Activated CD8-positive, alpha-beta memory T cell treated with anti-CD3 and anti-CD28 coated beads for 24 hours (primary cell): ENCODE measurements at regions not wholly inside any gene's neighbourhood (a gene's known extent, or its start where the extent isn't known, plus 50 kb on each side); places are given as distances from the start of the nearest gene placed in this dataset.
A peak's percentile ranks its signal among the peaks of the same experiment; 100 is the strongest.
"Not testable (repeated sequence)": the region's sequence is repeated elsewhere in the genome, so short reads cannot be mapped to it uniquely, and the experiment has no call there.

Experiments
- DNase-seq: peaks from one replicate; pipeline ENCODE4 v3.0.0-alpha.2; 2020

DNA sequence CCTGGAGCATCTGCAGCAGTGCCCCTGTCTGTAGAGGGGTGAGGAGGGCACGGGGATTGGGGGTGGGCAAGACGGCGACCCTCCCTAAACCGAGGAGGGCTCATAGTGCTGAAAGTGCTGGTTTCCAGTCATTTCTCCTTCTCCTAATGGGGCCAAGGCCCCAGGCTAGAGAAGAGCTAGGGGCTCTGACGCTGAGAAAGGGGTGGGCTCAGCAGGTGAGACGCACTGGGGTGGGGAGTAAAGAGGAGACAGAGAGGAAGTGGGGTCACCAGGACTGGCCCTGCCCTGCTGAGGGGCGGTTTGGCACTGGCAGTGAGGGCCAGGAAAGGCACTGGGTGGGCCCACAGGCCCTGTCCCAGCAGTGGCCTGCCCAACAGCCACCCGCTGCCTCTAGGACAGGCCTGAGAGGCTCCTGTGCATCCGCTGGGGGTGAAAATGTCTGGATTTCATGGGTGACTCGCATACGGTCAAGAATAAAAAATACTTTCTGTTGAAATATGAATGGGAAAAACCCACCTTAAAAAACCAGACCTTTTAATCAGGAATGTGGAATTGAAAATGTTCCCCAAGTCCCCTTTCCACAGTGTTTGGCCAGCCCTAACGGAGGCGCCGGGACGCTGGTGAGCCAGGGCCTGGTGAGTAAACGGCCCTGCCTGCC is 122.4 kb upstream of the SMURF2 start:
- peak; percentile 47 for DNase-seq

DNA sequence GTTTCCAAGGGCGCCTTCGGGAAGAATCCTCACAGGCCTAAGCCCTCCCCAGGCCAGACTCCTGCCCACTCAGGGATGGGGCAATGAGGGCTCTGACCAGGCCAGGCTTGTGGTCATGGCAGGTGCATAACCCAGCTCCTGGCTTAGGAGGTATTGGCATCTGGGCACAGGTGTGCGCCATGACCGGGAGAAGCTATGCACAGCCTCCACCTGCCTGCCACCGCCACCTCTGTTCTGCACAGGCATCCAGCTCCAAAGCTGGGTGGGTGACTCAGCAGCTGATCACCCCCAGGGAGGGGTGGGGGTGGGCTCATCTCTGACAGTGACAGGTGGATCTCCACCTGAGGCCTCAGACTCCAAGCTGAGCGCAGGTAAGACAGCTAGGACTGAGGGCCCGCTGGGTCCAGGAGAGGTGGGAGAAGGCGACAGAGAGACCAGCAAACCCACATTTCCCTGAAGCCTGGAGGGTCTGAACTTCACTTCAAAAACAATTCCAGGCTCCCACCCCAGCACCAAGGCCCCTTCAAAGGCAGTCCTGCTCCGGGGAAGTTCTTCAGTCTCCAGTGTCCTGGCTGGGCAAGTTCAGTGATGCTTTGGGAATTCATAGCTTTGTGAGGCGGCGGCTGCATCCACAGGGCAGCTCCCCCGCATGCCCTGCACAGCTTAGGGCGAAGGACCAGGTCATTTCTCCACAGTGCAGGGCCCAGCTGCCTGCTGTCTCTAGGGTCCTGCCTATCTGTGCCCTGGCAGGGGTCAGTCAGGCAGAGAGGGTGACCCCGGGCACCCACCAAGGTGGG is 121.6 kb upstream of the SMURF2 start:
- peak; percentile 52 for DNase-seq

DNA sequence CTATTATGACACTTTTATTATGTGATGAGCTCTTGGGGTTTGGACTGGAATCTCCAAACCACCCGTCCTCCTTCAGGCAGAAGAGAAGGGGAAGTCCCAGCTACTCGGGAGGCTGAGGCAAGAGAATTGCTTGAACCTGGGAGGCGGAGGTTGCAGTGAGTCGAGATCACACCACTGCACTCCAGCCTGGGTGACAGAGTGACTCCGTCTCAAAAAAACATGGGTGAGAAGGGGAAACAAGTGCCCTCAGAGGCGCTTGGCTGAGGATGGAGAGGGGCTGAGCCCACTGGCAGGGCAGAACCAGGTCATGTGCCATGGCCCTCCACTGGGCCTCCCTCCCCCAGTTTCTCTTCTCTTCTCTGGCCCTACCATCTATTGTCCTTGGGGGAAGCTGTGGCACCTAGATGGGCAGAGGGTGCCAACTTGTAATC is 120.9 kb upstream of the SMURF2 start:
- peak; percentile 55 for DNase-seq

DNA sequence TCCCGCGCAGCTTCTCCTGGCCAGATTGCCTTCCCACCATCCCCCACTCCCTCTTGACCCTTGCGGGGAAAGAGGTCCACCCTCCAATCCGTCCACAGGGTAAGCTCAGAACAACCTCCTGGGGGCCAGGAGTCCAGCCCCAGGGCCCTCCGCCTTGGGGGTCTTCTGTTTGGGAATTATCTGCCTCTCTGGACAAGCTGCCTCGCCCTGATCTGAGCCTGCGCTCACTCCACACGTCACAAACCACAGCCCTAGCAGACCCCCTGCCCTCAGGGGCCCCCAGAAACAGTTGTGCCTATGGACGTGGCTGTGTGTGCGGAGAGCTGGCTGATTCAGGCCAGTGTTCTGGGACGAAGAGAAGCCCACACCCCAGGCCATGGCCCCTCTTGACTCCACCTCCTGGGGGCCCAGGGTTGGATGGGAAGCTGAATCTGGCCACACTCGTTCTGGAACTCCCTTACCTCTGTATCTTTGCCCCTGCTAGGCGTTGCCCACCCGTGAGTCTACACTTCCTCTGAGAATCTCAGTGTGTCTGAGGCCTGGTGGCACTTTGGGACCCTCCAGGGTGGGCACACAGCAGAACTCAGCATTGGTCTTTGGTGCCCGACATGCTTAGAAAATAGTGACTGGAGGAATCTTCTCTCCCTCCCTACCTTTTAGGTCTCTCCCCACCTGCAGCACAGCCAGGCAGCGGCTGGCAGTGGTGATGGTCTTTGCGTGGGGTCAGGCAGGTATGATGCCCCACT is 119.9 kb upstream of the SMURF2 start:
- peak; percentile 61 for DNase-seq

DNA sequence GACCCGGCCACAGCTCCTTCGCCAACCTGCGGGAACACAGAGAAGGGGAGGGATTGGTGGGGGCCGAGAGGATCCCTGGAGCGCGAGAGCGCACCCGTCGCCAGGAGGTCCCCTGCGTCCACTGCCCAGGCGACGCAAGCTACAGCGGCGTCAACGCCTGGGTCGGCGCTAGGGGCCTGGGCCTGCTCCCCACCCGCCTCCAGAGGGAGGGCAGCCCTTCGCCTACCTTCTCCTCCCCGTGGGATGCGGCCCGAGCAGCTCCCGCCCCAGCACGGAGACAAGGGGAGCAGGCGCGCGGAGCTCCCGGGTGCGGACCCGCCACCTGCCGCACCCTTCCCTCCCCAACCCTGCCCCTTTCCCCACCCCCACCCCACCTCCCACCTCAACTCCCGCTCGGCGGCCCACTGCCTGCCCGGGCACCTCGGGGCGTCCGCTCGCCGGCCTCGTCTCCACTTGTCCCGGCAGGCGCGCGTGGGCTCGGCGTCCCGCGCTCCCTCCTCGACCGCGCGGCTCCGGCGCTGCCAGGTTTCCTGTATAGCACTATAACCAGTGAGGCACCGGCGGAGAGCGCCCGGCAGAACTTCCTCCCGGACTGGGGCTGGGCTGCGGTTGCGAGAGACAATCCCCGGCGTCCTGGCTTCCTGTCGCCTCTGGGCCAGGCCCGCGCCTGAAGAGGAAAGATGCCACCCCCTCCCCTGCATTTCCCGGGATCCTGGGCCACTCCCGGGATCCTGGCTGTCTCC is 119.1 kb upstream of the SMURF2 start:
- DNase-seq: peak; percentile 77

DNA sequence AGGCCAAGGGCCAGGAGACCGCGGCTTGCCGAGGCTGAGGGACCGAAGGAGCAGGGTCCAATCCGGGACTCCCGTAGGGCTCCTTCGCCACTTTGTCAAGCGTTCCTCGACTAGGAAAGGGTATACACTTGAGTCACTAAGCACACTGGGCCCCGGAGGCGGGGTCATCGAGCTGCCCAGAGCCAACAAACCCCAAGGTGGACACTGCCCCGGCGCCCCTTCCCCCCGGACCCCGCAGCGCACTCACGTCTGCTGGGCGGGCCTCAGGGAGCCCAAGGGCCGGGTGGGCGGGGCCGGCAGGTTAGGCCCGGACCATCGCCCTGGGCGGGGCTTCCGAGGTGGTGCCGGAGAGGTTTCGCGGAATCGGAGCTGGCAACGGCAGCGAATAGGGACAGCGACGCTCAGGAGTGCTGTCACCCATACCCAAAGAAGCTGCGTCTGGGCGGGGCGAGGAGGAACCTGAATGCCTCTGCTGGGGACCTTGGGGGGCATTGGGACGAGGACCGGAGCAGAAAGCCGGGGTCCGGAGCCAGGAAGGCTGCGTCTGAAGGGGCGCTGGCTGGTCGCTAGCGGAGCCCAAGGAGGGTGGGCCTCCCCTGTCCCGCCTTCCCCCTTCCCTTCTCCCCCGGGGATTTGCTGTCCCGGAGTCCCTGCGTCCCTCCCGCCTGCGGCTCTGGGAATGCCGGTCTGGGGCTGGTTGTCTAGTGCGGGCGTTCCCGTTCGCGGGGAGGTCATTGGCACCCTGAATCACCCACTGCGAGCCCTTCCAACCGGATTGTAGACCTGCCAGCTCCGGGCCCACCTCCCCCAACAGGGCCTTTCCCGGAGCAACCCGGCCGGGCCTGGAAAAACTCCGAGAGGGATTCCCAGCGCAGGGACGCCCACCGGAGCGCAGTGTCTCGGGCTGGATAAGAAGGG is 118.2 kb upstream of the SMURF2 start:
- peak; percentile 86 for DNase-seq

DNA sequence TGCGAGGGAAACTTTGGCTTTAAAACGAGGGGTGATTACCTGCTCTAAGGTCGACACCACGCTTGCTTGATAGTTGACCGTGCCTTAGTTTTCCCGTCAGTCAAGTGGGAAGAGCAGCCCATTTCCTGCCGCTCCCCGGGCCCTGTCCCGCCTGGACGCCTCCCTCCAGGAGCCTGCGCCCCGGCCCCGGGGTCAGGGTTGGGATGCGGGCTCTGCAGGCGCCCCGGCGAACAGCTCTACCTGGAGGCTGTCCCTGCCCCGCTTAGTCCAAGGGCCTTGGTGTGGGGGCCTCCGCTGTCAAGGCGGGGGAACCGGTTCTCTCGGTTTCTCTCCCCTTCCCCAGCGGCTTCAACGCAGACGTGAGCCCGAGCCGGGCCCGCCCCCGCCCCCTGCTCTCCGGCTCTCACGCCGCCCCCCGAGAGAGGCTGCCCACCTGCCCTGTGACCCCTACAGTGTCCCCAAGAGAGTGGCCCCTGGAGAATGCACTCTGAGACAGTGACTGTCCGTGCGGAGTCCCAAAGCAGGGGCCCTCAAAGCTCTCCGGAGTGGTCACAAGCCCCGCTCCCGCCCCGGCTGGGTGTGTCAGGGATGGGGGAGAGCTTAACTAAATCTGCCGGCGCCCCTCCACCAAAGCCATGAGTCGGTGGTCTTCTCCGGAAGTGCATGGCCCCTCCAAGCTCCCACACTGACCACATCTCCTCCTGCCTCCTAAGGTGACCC is 117.4 kb upstream of the SMURF2 start:
- peak; percentile 57 for DNase-seq

DNA sequence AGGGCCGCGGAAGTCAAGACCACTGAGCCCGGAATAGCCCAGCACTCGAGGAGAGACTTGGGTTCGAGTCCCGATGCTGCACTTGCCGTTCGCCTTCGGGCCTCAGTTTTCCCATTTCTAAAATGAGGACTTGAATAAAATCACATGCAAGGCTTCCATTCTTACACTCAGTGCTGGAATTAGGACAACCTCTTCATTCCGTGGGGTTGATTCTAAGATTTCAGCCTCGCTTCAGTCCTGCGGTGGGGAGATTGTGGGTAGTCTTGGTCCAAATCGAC is 116.9 kb upstream of the SMURF2 start:
- not testable (repeated sequence) for DNase-seq

DNA sequence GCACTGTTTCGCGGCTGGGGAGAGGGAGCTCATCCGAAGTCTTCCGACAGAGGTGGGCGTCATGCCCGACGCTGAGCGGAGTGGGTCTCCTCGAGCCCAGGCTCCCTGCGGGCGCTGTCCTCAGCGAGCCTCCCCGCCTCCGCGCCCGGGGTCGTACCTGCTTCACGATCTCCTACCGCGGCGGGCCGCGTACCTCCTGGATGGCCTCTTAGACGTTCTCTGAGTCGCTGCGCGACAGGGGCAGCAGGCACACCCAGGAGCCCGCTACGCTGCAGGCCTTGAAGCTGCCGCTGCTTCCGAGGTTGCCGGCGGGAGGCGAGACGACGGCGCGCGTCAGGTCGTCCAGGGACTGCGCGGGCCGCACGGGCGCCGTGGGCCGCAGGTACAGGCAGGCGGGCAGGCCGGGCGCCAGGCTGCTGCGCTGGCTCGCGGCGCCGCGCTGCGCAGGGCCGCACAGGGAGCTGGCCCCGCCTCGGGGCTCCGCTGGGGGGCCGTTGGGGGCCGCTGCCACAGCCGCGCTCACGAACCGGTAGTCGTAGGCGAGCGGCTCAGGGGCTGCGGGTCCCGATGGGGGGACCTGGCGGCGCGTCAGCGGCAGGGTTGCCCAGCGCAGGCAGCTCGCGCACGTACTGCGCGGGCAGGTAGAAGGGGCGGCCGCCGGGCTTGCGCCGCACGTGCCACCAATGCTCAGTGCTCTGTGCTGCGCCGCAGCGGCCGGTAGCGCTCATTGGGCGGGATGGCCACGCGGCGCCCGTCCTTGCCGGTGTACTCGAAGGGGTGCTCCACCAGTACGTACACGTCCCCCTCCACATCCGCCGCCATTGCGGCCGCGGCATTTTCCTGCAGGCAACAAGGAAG is 116.4 kb upstream of the SMURF2 start:
- DNase-seq: peak; percentile 77

DNA sequence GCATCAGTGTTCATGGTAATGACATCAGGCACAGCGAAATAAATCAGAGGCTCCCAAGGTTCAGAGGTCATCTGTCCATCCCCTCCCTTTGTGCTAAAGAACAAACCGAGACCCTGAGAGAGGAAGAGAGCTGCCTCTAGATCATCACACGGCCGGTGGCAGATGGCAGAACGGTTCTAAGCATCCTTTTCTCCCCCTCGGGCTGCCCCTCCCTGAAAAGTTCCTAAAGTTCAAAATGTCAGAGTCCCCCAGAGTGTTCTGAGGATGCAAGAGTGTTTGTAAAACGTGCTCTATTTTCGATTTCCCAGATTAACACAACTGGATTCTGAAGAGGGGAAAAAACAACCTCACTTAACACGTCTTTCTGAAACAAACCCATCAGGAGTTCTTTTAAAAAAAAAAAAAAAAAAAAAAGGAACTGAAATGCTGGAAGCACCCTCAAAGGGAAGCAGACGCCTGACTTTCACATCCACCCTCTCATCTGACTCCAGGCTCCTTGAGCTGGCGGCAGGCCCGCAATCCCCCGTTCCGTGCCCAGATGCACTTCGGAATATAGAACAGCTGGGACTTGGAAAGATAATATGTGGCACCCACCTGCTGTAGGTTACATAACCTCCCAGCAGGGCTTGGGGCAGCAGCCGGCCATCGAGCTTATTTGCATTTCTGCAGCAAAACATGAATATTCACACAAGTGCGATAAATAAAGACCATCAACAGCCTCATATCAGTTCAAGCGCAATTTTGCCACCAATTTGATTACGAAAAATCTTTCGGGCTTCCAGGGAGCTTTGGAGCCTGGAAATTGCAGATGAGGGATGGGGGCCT is 115.5 kb upstream of the SMURF2 start:
- DNase-seq: peak; percentile 55

DNA sequence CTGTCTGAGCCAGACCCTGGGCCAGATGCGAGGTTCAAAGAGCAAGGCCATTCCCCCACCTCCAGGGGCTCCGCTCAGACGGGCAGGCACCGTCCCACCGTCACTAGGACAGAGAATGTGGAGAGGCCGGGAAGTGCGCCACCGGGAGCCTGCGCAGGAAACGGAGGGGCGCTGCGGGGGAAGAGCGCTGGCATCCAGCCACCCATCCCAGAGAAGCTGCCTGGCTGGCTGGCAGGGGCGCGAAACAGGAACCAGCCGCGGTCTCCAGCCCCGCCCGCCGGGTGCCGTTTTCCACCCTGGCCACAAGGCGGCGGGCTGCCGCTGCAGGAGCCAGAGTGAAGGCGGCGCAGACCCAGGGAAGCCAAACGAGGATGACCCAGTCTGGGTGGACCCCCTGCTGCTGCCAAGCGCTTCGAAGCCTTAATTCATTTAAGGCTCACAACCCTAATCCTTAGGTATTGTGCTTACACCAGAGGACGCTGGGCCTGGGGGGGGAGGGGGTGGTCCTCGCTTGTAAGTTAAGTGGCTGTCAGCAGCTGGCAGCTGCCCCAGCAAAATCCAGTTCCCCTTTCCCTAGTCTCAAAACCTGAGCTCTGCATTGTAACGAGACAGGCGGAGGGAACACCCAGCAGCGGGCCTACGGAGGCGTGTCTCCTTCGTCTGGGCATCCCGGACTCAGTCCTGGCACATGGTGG is 114.8 kb upstream of the SMURF2 start:
- DNase-seq: peak; percentile 90

DNA sequence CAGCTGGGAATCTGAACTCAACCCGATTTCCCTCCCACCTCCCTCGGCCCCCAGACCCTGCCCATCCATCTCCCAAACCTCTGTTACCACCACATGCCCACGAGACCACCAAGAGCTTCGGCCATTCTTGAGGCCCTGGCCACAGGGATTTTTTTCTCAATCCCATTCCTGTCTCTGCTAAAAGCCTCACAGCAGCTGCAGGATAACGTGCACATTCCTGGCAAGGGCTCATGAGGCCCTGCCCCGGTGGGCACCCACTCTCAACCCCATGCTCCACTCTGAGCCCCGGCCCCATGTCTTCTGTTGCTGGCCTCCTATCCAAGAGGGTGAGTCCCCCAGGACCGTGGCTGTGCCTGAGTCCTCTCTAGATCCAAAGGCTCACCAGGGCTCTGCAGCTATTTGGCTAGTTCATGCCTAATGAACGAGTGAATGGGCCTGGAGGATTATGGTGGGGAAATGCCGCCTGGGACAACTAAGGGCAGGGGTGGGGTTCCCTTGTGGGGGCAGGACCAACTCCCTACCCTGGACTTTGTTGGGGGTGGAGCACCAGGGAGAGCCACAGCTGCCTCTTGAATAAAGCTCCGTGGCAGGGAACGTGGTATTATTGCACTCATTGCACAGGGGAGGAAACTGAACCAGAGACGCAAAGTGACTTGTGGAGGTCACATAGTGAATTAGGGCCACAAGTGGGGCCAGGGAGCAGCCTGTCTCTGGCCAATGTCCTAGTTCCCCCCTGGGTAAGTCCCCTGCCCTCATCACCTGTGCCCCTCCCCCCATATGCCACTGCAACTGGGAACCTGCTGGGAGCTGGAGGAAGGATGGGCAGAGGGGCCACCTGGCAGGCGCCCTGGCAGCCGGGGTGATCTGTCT is 113.8 kb upstream of the SMURF2 start:
- peak; percentile 53 for DNase-seq

DNA sequence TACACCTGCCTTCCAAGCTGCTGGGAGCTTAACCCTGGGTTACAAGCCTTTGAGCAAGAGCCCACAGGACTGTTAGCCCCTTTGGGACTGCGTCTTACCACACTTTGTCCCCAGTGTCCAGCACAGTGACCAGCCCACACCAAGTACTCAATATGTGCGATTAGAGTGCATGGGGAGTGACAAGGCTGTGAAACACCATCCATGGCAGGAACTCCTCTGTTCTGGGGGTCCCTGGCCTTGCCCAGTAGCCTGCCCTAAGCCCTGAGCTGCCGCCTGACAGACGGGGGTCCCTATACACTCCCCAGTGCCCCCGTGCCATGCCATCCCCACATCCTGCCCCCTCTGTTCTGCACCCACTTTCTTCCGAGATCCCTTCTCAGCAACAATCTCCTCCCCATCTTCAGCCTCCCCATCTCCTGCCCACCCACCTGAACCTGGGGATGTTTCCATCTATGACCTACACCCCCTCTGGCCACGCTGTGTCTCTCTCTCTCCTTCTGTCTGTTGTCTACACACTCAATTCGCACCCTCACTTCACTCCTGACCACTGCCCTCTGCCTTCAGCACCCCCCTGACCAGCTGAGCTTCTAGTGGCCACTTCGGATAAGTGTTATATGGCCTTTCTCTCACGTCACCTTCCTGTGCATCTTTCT is 112.9 kb upstream of the SMURF2 start:
- peak; percentile 54 for DNase-seq

DNA sequence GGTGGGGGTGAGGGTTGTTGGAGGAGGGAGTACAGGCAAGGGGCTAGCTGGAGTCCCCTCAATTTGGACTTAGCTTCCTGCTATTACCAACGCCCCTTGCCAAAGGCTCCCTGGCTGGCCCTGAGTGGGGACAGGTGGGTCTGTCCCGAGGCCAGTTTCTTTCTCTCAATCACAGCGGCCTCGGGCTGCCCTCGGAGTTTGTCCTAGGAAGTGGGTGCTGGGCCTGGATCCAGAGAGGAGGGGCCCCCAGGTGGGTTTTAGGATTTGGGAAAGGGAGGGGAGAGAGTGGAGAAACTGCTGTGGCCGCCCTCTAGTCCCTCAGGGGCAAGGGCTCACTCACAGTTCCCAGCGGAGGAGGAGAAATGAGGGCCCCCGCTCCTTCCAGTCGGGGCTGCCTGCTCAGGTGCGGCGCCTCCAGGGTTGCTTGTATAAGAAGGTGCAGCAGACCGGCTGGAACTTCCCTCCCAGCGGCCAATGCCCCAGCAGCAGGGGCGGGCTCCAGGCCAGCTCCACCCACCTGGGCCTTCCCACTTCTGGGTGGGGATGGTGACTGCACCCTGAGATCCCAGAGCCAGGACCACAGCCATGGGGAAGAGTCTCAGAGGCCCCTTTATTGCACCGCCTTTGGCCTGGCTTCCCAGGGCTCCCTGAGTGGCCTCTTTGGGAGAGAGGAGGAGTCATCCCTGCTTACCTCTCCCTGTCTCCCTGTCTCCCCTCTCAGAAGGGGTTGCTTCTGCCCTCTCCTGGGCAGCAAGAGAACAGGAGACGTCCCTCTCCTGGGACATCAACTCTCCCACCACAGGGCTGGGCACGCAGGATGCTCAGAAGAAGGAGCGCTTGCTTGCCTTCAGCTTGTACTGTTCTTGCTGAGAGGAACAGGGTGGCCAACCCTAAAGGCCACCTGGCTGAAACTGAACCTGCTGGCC is 112.0 kb upstream of the SMURF2 start:
- DNase-seq: peak; percentile 58

DNA sequence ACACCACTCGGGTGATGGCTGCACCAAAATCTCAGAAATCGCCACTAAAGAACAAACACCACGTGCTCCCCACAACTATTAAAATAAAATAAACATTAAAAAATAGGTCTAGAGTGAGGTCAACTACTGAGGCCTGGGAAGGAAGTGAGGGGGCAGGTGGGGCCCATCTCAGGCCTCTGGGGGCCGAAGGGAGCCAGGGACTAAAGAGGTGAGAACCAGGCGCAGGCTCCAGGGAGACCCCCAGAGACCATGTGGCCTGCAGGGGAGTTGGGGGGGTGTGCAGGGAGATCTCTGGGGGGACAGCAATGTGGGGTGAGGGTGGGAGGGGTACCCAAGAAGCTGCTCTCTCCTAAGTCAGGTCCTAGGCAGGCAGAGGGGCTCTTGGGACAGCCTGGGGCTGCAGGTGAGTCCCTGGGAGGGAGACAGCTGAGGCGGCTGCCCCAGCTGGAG is 111.3 kb upstream of the SMURF2 start:
- no peak for DNase-seq

DNA sequence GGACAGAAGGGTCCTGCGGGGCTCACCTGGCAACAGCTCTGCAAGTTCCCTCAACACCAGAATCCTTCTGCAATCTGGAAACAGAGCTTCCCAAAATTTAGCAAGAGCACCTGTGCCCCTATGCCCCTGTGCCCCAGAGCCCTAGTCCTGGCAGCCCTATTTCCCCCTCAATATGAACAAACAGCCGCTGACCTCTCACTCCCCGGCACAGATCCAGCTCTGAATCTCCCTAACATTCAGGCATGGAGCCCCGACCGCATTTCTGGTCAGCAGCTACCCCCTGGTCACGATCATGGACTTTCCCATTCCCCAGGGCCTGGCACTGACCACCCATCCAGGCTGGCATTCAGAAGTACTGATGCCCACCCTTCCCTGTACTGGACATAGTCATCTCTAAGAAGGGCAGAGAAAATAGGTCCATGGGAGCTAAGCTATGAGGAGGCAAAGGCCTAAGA is 110.8 kb upstream of the SMURF2 start:
- no peak for DNase-seq
